ENCODE measurements at regions not wholly inside any gene's neighbourhood (a gene's known extent, or its start where the extent isn't known, plus 50 kb on each side); places are given as distances from the start of the nearest gene placed in this dataset.

GRCh38 chr12:39012870-39013269, 107.5 kb upstream of the CPNE8 start:
- Histone ChIP-seq H3K4me2 (ENCODE audit: insufficient read depth, insufficient read length, low read length) (no peak overlapping the region), H3K14ac (ENCODE audit: insufficient read depth, low read length) (no peak overlapping the region), H2BK5ac (ENCODE audit: insufficient read length, low read length) (no peak overlapping the region), H2BK20ac (ENCODE audit: low read depth, low read length, poor library complexity, severe bottlenecking) (no peak overlapping the region), H2AFZ (ENCODE audit: low read length) (no peak overlapping the region), H4K91ac (ENCODE audit: insufficient read length, low read depth, low read length) (no peak overlapping the region), H3K4ac (ENCODE audit: low read depth, low read length) (no peak overlapping the region), H3K27me3 (ENCODE audit: insufficient read depth, low read length) (no peaks in the 10 kb centered on the region), H3K56ac (ENCODE audit: insufficient read length, low read depth, low read length) (no peak overlapping the region), H3K23me2 (ENCODE audit: insufficient read length, low read depth, low read length, poor library complexity, severe bottlenecking) (no peaks in the 10 kb centered on the region), H2BK120ac (ENCODE audit: low read depth, low read length, poor library complexity, severe bottlenecking) (no peak overlapping the region), H4K5ac (ENCODE audit: insufficient read length, low read depth, low read length) (no peak overlapping the region), H4K8ac (replicated peaks; ENCODE audit: insufficient read length, low read depth, low read length) (no peak overlapping the region), H3T11ph (ENCODE audit: low read length) (no peak overlapping the region), H3K23ac (ENCODE audit: insufficient read length, low read depth, low read length) (no peak overlapping the region), H3K18ac (ENCODE audit: insufficient read length, low read depth, low read length) (no peak overlapping the region), H2BK15ac (ENCODE audit: low read depth, low read length) (no peak overlapping the region), H3K79me1 (ENCODE audit: insufficient read depth, low read depth, low read length, poor library complexity, severe bottlenecking) (no peaks in the 10 kb centered on the region), H3K9ac (ENCODE audit: extremely low read depth, insufficient read length, low read length) (no peak overlapping the region), H3K27ac (ENCODE audit: insufficient read length, low read depth, low read length) (no peak overlapping the region), H3K4me1 (ENCODE audit: insufficient read depth, low read length) (no peaks in the 10 kb centered on the region), H4K20me1 (ENCODE audit: control insufficient read depth, insufficient read depth, insufficient read length) (no peaks in the 10 kb centered on the region), H2AK5ac (ENCODE audit: insufficient read length, low read length) (no peak overlapping the region), H3K79me2 (ENCODE audit: insufficient read depth, low read length) (no peaks in the 10 kb centered on the region), H2BK12ac (ENCODE audit: insufficient read length, low read depth, low read length) (no peak overlapping the region), H3K9me3 (ENCODE audit: control insufficient read depth, low read depth, low read length) (no peaks in the 10 kb centered on the region)
- Mint-ChIP-seq H3K27me3 (ENCODE audit: low read depth) (no peaks in the 10 kb centered on the region), H3K36me3 (ENCODE audit: insufficient read depth in 1 of 3, low read depth in 3 of 3) (no peaks in the 10 kb centered on the region), H3K27ac (no peak overlapping the region), H3K4me1 (no peaks in the 10 kb centered on the region; a peak in 1 of 4 replicates), H3K4me3 (no peak overlapping the region), H3K9me3 (no peaks in the 10 kb centered on the region)
- DNase-seq, result no peak
- no CpG with 5 or more reads among the region's 1 CpG for WGBS (ENCODE audit: extremely low coverage, insufficient read length, low lambda C conversion rate)
- no peak for TF ChIP-seq CTCF (conservative IDR thresholded peaks at IDR 0.05)

Data from H9 (cell line).